ENCODE measurements at regions not wholly inside any gene's neighbourhood (a gene's known extent, or its start where the extent isn't known, plus 50 kb on each side); places are given as distances from the start of the nearest gene placed in this dataset.

DNA sequence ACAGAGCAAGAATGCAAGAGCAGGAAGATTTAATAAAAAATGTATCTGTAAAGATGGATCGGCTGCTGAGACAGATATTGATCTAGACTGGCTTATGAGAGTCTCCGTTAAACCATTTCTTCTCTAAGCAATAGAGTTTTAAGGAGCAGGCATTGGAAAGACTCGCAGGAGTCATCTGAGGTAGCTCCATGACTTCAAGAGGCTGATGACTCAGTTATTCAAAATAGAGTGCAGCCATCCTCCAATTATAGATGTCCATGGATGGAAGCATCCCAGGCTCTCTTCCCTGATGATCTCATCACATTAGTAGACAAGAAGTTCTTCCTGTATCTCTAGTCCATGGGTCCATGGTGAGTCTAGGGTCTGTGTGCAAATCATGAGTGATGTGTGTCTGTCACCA is 638.3 kb upstream of the TMEM132C start:
- Histone ChIP-seq H3K27me3 (ENCODE audit: control insufficient read depth, insufficient read depth, low read length) (no peaks in the 10 kb centered on the region), H3K4me3 (ENCODE audit: low read depth, low read length) (no peak overlapping the region), H3K36me3 (ENCODE audit: control insufficient read depth, insufficient read depth, low read length) (no peaks in the 10 kb centered on the region)
- POLR2A ChIA-PET, result no interaction called here
- TF ChIP-seq, protein P1, sequence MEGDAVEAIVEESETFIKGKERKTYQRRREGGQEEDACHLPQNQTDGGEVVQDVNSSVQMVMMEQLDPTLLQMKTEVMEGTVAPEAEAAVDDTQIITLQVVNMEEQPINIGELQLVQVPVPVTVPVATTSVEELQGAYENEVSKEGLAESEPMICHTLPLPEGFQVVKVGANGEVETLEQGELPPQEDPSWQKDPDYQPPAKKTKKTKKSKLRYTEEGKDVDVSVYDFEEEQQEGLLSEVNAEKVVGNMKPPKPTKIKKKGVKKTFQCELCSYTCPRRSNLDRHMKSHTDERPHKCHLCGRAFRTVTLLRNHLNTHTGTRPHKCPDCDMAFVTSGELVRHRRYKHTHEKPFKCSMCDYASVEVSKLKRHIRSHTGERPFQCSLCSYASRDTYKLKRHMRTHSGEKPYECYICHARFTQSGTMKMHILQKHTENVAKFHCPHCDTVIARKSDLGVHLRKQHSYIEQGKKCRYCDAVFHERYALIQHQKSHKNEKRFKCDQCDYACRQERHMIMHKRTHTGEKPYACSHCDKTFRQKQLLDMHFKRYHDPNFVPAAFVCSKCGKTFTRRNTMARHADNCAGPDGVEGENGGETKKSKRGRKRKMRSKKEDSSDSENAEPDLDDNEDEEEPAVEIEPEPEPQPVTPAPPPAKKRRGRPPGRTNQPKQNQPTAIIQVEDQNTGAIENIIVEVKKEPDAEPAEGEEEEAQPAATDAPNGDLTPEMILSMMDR (IDR thresholded peaks at IDR 0.05; ENCODE audit: insufficient read depth, low read depth, low read length), result no peak
- DNase-seq (ENCODE audit: low read depth), result peak; percentile 86
- CTCF ChIA-PET, result interaction anchor here (0.6 to 1.9 kb wide), 5 partner anchors 9 to 68 kb away, joined by 3 to 6 read pairs (median 5); no protein-coding TSS in a partner anchor

DNA sequence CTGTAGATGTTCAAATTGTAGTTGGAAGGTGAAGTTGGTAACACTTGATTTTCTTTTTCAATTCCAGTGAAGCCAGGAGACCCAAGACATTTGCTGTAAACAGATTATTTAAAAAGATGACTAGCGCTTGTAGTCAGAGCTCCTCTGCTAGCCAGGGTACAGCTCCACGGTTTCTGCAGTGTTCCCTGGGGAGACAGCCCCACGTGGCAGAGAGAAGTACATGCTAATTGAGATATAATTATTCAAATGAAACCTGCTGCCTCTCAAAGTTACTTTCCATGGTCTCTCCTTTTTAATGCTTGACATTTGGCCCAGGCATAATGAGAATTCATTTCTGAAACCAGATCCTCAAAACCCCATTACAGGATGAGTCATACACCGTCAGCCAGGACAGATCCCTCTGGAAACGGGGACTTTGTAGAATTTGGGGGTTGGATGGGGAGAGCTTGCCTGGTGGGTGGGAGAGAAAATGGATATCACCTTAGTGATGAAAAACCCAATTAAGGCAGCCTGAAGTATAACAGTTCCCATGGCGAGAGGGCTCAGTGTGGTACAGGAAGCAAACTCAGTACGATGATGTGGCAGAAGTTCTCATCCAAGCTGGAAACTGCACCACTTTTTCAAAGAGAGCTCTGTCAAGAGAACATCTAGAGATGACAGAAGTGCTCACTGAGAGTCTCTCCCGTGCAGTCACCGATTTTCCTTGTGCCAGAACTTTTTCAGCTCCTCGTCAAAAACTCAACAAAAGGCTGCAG is 637.7 kb upstream of the TMEM132C start:
- ChIA-PET CTCF (interaction anchor here (0.6 to 1.9 kb wide), 4 partner anchors 8 to 69 kb away, joined by 3 to 6 read pairs (median 5); no protein-coding TSS in a partner anchor), POLR2A (no interaction called here)
- DNase-seq (ENCODE audit: low read depth), result no peak
- TF ChIP-seq, protein P1 (IDR thresholded peaks at IDR 0.05; ENCODE audit: insufficient read depth, low read depth, low read length), result no peak
- Histone ChIP-seq H3K27me3 (ENCODE audit: control insufficient read depth, insufficient read depth, low read length) (no peaks in the 10 kb centered on the region), H3K36me3 (ENCODE audit: control insufficient read depth, insufficient read depth, low read length) (no peaks in the 10 kb centered on the region), H3K4me3 (ENCODE audit: low read depth, low read length) (no peak overlapping the region)

DNA sequence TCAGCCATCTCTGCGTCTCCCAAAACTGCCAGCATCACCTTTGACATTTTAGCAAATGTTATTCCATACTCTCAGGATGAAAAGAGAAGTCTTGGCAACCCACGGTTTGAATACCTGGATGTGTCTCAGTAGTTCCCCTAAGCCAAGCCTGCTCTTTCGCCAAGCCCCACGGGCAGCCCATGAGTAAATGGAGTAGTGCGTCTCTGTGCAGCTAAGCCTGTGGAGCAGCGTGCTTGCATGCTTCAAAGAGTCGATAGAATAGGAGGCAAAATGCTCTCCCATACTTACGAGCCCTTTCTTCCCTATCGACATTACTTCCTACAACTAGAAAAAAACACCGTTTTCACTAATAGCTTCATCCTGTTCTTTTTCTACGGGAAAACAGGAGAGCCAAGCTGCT is 634.5 kb upstream of the TMEM132C start:
- no peaks in the 10 kb centered on the region for H3K27me3 ChIP-seq (ENCODE audit: control insufficient read depth, insufficient read depth, low read length)
- CTCF ChIA-PET, result no interaction called here
- H3K36me3 ChIP-seq (ENCODE audit: control insufficient read depth, insufficient read depth, low read length), result no peaks in the 10 kb centered on the region
- no peak for DNase-seq (ENCODE audit: low read depth)
- H3K4me3 ChIP-seq (ENCODE audit: low read depth, low read length), result no peak overlapping the region
- TF ChIP-seq, protein P1 (IDR thresholded peaks at IDR 0.05; ENCODE audit: insufficient read depth, low read depth, low read length), result no peak
- POLR2A ChIA-PET, result no interaction called here

DNA sequence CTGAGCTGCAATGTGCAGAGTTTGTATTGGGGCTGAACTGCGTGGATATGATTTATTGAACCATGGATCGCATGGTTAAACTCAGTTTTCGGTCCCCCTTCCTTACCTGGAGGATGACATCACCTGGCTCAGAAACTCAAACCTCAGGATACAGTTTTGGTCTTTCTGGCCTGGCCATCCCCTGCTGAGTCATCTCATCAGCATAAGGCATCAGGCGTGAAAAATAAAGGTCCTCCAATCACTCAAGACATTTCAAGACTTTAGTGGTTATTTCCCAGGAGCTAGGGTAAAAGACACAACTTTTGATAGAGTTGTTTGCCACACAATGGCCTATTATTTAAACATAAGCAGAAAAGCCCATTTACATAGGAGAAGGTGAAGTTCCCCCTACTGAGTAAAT is 631.1 kb upstream of the TMEM132C start:
- POLR2A ChIA-PET, result no interaction called here
- Histone ChIP-seq H3K4me3 (ENCODE audit: low read depth, low read length) (no peak overlapping the region), H3K27me3 (ENCODE audit: control insufficient read depth, insufficient read depth, low read length) (no peaks in the 10 kb centered on the region), H3K36me3 (ENCODE audit: control insufficient read depth, insufficient read depth, low read length) (no peaks in the 10 kb centered on the region)
- DNase-seq (ENCODE audit: low read depth), result no peak
- CTCF ChIA-PET, result interaction anchor here (1.4 to 4.3 kb wide), 2 partner anchors 12 to 14 kb away, joined by 3 to 15 read pairs; no protein-coding TSS in a partner anchor
- TF ChIP-seq, protein P1 (IDR thresholded peaks at IDR 0.05; ENCODE audit: insufficient read depth, low read depth, low read length), result no peak

DNA sequence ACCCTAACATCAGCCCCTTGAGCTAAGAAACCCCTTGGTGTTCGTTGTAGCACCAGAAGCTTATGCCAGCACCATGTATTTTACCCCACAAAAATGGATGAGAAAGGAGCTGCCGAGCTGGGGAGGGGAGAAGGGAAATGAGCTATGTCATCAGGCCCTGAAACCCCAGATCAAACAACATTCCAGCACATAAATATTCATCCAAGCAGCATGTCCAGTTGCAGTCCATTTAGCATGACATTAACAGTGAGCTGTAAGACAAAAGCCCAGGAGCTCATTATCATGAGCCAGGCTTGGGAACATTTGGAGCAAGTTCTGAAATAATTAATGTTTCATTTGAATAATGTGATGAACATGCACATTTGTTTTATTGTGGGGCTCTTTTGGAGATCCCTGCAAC is 630.1 kb upstream of the TMEM132C start:
- no peaks in the 10 kb centered on the region for H3K27me3 ChIP-seq (ENCODE audit: control insufficient read depth, insufficient read depth, low read length)
- POLR2A ChIA-PET, result no interaction called here
- CTCF ChIA-PET, result interaction anchor here (0.7 to 4.3 kb wide), 4 partner anchors 9 to 115 kb away, joined by 3 to 15 read pairs (median 4); no protein-coding TSS in a partner anchor
- TF ChIP-seq, protein P1 (IDR thresholded peaks at IDR 0.05; ENCODE audit: insufficient read depth, low read depth, low read length), result no peak
- no peak overlapping the region for H3K4me3 ChIP-seq (ENCODE audit: low read depth, low read length)
- no peak for DNase-seq (ENCODE audit: low read depth)
- H3K36me3 ChIP-seq (ENCODE audit: control insufficient read depth, insufficient read depth, low read length), result no peaks in the 10 kb centered on the region
